SK-N-SH (cell line): ENCODE measurements at regions not wholly inside any gene's neighbourhood (a gene's known extent, or its start where the extent isn't known, plus 50 kb on each side); places are given as distances from the start of the nearest gene placed in this dataset.

Source experiments
- CTCF ChIP-seq: fragments of 200-600 bp; sonication (generic); IDR thresholded peaks from 2 replicates; pipeline ENCODE4 v1.6.1; 2017; ENCODE audit warnings: antibody characterized with exemption, mild to moderate bottlenecking, moderate library complexity
- JUND ChIP-seq: IDR thresholded peaks from 2 replicates; pipeline ENCODE4 v1.4.0; 2012
- MAX ChIP-seq: IDR thresholded peaks from 2 replicates; pipeline ENCODE4 v1.4.0; 2012; ENCODE audit warnings: low read depth
- MEF2A ChIP-seq: IDR thresholded peaks from 2 replicates; pipeline ENCODE4 v1.4.0; 2012; ENCODE audit warnings: low read depth, borderline replicate concordance
- POLR2AphosphoS5 ChIP-seq: IDR thresholded peaks from 2 replicates; pipeline ENCODE4 v1.6.1; 2012; ENCODE audit warnings: low read depth, low read length
- RAD21 ChIP-seq: IDR thresholded peaks from 2 replicates; pipeline ENCODE4 v1.6.1; 2012; ENCODE audit warnings: mild to moderate bottlenecking, low read length
- RCOR1 ChIP-seq: fragments of 150-350 bp; IDR thresholded peaks from 2 replicates; pipeline ENCODE4 v1.6.1; 2017; ENCODE audit warnings: antibody characterized with exemption, low read length
- REST ChIP-seq: IDR thresholded peaks from 2 replicates; pipeline ENCODE4 v1.6.1; 2012; ENCODE audit warnings: mild to moderate bottlenecking, low read depth, low read length, moderate library complexity
- SMC3 ChIP-seq: IDR thresholded peaks from 2 replicates; pipeline ENCODE4 v1.6.1; 2012; ENCODE audit warnings: low read depth, low read length, improper control_type of control experiment
- TCF12 ChIP-seq: IDR thresholded peaks from 2 replicates; pipeline ENCODE4 v1.4.0; 2012
- TEAD4 ChIP-seq: IDR thresholded peaks from 2 replicates; pipeline ENCODE4 v1.4.0; 2012; ENCODE audit warnings: mild to moderate bottlenecking, borderline replicate concordance; ENCODE audit not compliant: insufficient read depth
- TF ChIP-seq, protein P1 (sequence below): fragments of 150-350 bp; IDR thresholded peaks from 2 replicates; pipeline ENCODE4 v1.6.1; 2017; ENCODE audit warnings: antibody characterized with exemption, low read length, low read depth, borderline replicate concordance

GRCh38 chr10:111370101-111370500 is 293.3 kb downstream of the ADRA2A start:
- TF ChIP-seq CTCF (no peak), POLR2AphosphoS5 (no peak), MEF2A (no peak), TCF12 (no peak), SMC3 (no peak), RCOR1 (no peak), RAD21 (no peak), TEAD4 (no peak), REST (no peak), JUND (no peak), MAX (no peak)
- TF ChIP-seq, protein P1, sequence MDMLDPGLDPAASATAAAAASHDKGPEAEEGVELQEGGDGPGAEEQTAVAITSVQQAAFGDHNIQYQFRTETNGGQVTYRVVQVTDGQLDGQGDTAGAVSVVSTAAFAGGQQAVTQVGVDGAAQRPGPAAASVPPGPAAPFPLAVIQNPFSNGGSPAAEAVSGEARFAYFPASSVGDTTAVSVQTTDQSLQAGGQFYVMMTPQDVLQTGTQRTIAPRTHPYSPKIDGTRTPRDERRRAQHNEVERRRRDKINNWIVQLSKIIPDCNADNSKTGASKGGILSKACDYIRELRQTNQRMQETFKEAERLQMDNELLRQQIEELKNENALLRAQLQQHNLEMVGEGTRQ, result no peak
